Osteoblast (primary cell): ENCODE measurements at regions not wholly inside any gene's neighbourhood (a gene's known extent, or its start where the extent isn't known, plus 50 kb on each side); places are given as distances from the start of the nearest gene placed in this dataset.

Experiments used
- DNase-seq: peaks from one replicate; pipeline ENCODE4 v3.0.0; 2011; ENCODE audit warnings: low spot score, mixed read lengths; ENCODE audit not compliant: insufficient read length; ENCODE audit errors: missing footprints
- H2AFZ ChIP-seq: 2 replicates; pipeline ENCODE4 v1.6.0; 2011; ENCODE audit warnings: mild to moderate bottlenecking, low read length
- H3K27ac ChIP-seq: 2 replicates; pipeline ENCODE4 v1.5.1; 2011; ENCODE audit warnings: mild to moderate bottlenecking, low read depth, low read length, moderate library complexity
- H3K27me3 ChIP-seq: 2 replicates; pipeline ENCODE4 v1.6.0; 2012; ENCODE audit warnings: mild to moderate bottlenecking, control low read depth, inconsistent platforms, low read length, moderate library complexity; ENCODE audit not compliant: insufficient read depth
- H3K36me3 ChIP-seq: 2 replicates; pipeline ENCODE4 v1.5.1; 2011; ENCODE audit warnings: mild to moderate bottlenecking, low read length, control low read depth, moderate library complexity; ENCODE audit not compliant: insufficient read depth
- H3K4me1 ChIP-seq: 2 replicates; pipeline ENCODE4 v1.5.1; 2011; ENCODE audit warnings: mild to moderate bottlenecking, low read length, control low read depth, moderate library complexity; ENCODE audit not compliant: insufficient read depth
- H3K4me2 ChIP-seq: 2 replicates; pipeline ENCODE4 v1.6.0; 2011; ENCODE audit warnings: mild to moderate bottlenecking, low read length; ENCODE audit not compliant: insufficient read depth
- H3K4me3 ChIP-seq: fragments of 200-600 bp; sonication (generic); 3 replicates; pipeline ENCODE4 v1.5.1; 2012; ENCODE audit warnings: mild to moderate bottlenecking, low read length, inconsistent platforms; ENCODE audit not compliant: insufficient read depth
- H3K79me2 ChIP-seq: 2 replicates; pipeline ENCODE4 v1.6.0; 2012; ENCODE audit warnings: mild to moderate bottlenecking, low read length, control low read depth, inconsistent platforms; ENCODE audit not compliant: insufficient read depth
- H3K9me3 ChIP-seq: 2 replicates; pipeline ENCODE4 v1.5.1; 2011; ENCODE audit warnings: low read depth, low read length, control low read depth
- H4K20me1 ChIP-seq: 2 replicates; pipeline ENCODE4 v1.6.0; 2012; ENCODE audit warnings: mild to moderate bottlenecking, low read length, control low read depth; ENCODE audit not compliant: insufficient read depth
- CTCF ChIP-seq: IDR thresholded peaks from 2 replicates; pipeline ENCODE4 v1.5.1; 2011; ENCODE audit warnings: mild to moderate bottlenecking, low read depth, low read length, moderate library complexity; ENCODE audit errors: extremely low read depth

- DNase-seq: no peak
- H3K27ac ChIP-seq: no peak overlapping the region
- no peaks in the 10 kb centered on the region for H3K79me2 ChIP-seq
- H3K4me3 ChIP-seq: no peak overlapping the region
- no peaks in the 10 kb centered on the region for H3K9me3 ChIP-seq
- no peaks in the 10 kb centered on the region for H3K36me3 ChIP-seq
- H2AFZ ChIP-seq: no peak overlapping the region
- no peaks in the 10 kb centered on the region for H3K27me3 ChIP-seq
- no peak overlapping the region for H3K4me2 ChIP-seq
- TF ChIP-seq CTCF: no peak
- H4K20me1 ChIP-seq: no peaks in the 10 kb centered on the region
- no peaks in the 10 kb centered on the region for H3K4me1 ChIP-seq
Measured at GRCh38 chr10:25766213-25766612, 167.8 kb upstream of the MYO3A start.

GRCh38 chr10:25766687-25767221 is 167.3 kb upstream of the MYO3A start:
- Histone ChIP-seq H4K20me1 (no peaks in the 10 kb centered on the region), H3K79me2 (no peaks in the 10 kb centered on the region), H2AFZ (no peak overlapping the region), H3K27ac (no peak overlapping the region), H3K4me1 (no peaks in the 10 kb centered on the region), H3K36me3 (no peaks in the 10 kb centered on the region), H3K4me2 (no peak overlapping the region), H3K4me3 (no peak overlapping the region), H3K9me3 (no peaks in the 10 kb centered on the region), H3K27me3 (no peaks in the 10 kb centered on the region)
- no peak for DNase-seq
- no peak for TF ChIP-seq CTCF

GRCh38 chr10:25768167-25768566 is 165.9 kb upstream of the MYO3A start:
- no peak for TF ChIP-seq CTCF
- Histone ChIP-seq H3K36me3 (no peaks in the 10 kb centered on the region), H3K4me1 (no peaks in the 10 kb centered on the region), H3K4me3 (no peak overlapping the region), H4K20me1 (no peaks in the 10 kb centered on the region), H3K4me2 (no peak overlapping the region), H3K9me3 (no peaks in the 10 kb centered on the region), H3K27ac (no peak overlapping the region), H3K79me2 (no peaks in the 10 kb centered on the region), H2AFZ (no peak overlapping the region), H3K27me3 (no peaks in the 10 kb centered on the region)
- no peak for DNase-seq

- no peaks in the 10 kb centered on the region for H3K4me1 ChIP-seq
- H3K79me2 ChIP-seq: no peaks in the 10 kb centered on the region
- H3K4me2 ChIP-seq: no peak overlapping the region
- no peaks in the 10 kb centered on the region for H3K27me3 ChIP-seq
- TF ChIP-seq CTCF: no peak
- H3K9me3 ChIP-seq: peaks cover 2% of the 10 kb centered on the region
- H3K4me3 ChIP-seq: no peak overlapping the region
- H3K27ac ChIP-seq: no peak overlapping the region
- no peak for DNase-seq
- no peaks in the 10 kb centered on the region for H3K36me3 ChIP-seq
- H4K20me1 ChIP-seq: no peaks in the 10 kb centered on the region
- H2AFZ ChIP-seq: no peak overlapping the region
Measured at GRCh38 chr10:25778646-25779045, 155.4 kb upstream of the MYO3A start.
